ENCODE measurements at regions not wholly inside any gene's neighbourhood (a gene's known extent, or its start where the extent isn't known, plus 50 kb on each side); places are given as distances from the start of the nearest gene placed in this dataset.

DNA sequence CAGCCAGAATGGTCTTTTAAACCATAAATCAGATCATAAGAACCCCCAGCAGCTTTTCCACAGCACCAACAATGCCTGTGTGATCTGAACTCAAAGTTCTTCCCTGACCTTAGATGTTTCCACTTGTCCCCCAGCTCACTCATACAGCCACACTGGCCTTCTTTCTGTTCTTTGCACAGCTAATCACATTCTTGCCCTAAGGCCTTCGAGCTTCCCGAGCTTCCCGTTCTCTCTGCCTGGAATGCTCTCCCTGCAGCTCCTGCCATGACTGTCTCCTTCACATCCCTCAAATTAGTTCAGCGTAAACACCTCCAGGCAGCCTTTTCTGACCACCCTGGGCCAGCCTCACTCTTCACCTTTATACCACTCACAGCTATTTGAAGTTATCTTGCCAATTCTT lies 166.8 kb upstream of the NFE2L3 start:
- no TSS peak for BruUV-seq (replicated peaks)
- RAD21 ChIA-PET (ENCODE audit: low non-redundant PET in 1 of 2, low total read pairs in 2 of 2, uncharacterized antibody in 2 of 2, unreplicated experiment in 2 of 2) = no interaction called here
- TF ChIP-seq, protein P1, sequence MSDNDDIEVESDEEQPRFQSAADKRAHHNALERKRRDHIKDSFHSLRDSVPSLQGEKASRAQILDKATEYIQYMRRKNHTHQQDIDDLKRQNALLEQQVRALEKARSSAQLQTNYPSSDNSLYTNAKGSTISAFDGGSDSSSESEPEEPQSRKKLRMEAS (IDR thresholded peaks at IDR 0.05) = no peak
- TF ChIP-seq CEBPB (IDR thresholded peaks at IDR 0.05; ENCODE audit: low read depth) = no peak
- no peak for TF ChIP-seq TCF7L2 (IDR thresholded peaks at IDR 0.05; ENCODE audit: borderline replicate concordance, extremely low read depth, insufficient read depth, insufficient read length)
- TF ChIP-seq, protein P2, sequence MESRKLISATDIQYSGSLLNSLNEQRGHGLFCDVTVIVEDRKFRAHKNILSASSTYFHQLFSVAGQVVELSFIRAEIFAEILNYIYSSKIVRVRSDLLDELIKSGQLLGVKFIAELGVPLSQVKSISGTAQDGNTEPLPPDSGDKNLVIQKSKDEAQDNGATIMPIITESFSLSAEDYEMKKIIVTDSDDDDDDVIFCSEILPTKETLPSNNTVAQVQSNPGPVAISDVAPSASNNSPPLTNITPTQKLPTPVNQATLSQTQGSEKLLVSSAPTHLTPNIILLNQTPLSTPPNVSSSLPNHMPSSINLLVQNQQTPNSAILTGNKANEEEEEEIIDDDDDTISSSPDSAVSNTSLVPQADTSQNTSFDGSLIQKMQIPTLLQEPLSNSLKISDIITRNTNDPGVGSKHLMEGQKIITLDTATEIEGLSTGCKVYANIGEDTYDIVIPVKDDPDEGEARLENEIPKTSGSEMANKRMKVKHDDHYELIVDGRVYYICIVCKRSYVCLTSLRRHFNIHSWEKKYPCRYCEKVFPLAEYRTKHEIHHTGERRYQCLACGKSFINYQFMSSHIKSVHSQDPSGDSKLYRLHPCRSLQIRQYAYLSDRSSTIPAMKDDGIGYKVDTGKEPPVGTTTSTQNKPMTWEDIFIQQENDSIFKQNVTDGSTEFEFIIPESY (IDR thresholded peaks at IDR 0.05; ENCODE audit: extremely low read depth, insufficient replicate concordance, low read length) = no peak
- TF ChIP-seq POLR2AphosphoS5 (IDR thresholded peaks at IDR 0.05; ENCODE audit: low read depth, low read length) = no peak
- no peak for TF ChIP-seq YY1 (IDR thresholded peaks at IDR 0.05; ENCODE audit: extremely low read depth, insufficient replicate concordance, low read depth, low read length)
- TF ChIP-seq EZH2phosphoT487 (IDR thresholded peaks at IDR 0.05; ENCODE audit: borderline replicate concordance) = no peak
- no peak for TF ChIP-seq ZNF274 (IDR thresholded peaks at IDR 0.05; ENCODE audit: low read depth, low read length)
- TF ChIP-seq, protein P3, sequence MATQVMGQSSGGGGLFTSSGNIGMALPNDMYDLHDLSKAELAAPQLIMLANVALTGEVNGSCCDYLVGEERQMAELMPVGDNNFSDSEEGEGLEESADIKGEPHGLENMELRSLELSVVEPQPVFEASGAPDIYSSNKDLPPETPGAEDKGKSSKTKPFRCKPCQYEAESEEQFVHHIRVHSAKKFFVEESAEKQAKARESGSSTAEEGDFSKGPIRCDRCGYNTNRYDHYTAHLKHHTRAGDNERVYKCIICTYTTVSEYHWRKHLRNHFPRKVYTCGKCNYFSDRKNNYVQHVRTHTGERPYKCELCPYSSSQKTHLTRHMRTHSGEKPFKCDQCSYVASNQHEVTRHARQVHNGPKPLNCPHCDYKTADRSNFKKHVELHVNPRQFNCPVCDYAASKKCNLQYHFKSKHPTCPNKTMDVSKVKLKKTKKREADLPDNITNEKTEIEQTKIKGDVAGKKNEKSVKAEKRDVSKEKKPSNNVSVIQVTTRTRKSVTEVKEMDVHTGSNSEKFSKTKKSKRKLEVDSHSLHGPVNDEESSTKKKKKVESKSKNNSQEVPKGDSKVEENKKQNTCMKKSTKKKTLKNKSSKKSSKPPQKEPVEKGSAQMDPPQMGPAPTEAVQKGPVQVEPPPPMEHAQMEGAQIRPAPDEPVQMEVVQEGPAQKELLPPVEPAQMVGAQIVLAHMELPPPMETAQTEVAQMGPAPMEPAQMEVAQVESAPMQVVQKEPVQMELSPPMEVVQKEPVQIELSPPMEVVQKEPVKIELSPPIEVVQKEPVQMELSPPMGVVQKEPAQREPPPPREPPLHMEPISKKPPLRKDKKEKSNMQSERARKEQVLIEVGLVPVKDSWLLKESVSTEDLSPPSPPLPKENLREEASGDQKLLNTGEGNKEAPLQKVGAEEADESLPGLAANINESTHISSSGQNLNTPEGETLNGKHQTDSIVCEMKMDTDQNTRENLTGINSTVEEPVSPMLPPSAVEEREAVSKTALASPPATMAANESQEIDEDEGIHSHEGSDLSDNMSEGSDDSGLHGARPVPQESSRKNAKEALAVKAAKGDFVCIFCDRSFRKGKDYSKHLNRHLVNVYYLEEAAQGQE (IDR thresholded peaks at IDR 0.05; ENCODE audit: low read depth) = no peak
- TF ChIP-seq SIN3A (IDR thresholded peaks at IDR 0.05; ENCODE audit: low read depth) = no peak
- TF ChIP-seq, protein P4, sequence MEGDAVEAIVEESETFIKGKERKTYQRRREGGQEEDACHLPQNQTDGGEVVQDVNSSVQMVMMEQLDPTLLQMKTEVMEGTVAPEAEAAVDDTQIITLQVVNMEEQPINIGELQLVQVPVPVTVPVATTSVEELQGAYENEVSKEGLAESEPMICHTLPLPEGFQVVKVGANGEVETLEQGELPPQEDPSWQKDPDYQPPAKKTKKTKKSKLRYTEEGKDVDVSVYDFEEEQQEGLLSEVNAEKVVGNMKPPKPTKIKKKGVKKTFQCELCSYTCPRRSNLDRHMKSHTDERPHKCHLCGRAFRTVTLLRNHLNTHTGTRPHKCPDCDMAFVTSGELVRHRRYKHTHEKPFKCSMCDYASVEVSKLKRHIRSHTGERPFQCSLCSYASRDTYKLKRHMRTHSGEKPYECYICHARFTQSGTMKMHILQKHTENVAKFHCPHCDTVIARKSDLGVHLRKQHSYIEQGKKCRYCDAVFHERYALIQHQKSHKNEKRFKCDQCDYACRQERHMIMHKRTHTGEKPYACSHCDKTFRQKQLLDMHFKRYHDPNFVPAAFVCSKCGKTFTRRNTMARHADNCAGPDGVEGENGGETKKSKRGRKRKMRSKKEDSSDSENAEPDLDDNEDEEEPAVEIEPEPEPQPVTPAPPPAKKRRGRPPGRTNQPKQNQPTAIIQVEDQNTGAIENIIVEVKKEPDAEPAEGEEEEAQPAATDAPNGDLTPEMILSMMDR (IDR thresholded peaks at IDR 0.05 in 2 of 3, conservative IDR thresholded peaks at IDR 0.05 in 1 of 3; ENCODE audit: borderline replicate concordance in 1 of 3, insufficient read depth in 1 of 3, low read depth in 2 of 3, low read length in 2 of 3) = no peak
- TF ChIP-seq ELF1 (IDR thresholded peaks at IDR 0.05; ENCODE audit: borderline replicate concordance, low read depth) = no peak
- TF ChIP-seq ZFX (IDR thresholded peaks at IDR 0.05) = no peak
- H3K9me2 ChIP-seq (ENCODE audit: insufficient read depth) = no peaks in the 10 kb centered on the region
- intact Hi-C loops (cut with micrococcal nuclease) = no loop called here
- DNase-seq (ENCODE audit: low read depth, low spot score) = no peak
- no peaks in the 10 kb centered on the region for H3K9me3 ChIP-seq (ENCODE audit: control insufficient read depth in 1 of 2, insufficient read depth in 1 of 2, low read depth in 1 of 2, low read length in 2 of 2)
- POLR2A ChIA-PET = no interaction called here
- H3K4me2 ChIP-seq (ENCODE audit: low read length) = no peak overlapping the region
- CTCF ChIA-PET = no interaction called here
- H3K9ac ChIP-seq (ENCODE audit: low read length) = no peak overlapping the region
- no peaks in the 10 kb centered on the region for H3K4me1 ChIP-seq (ENCODE audit: control insufficient read depth in 1 of 2, insufficient read depth in 2 of 2, low read length in 2 of 2)
- H3K27ac ChIP-seq (ENCODE audit: low read depth, low read length) = no peak overlapping the region
- no peak overlapping the region for H3K4me3 ChIP-seq (replicated peaks in 1 of 2; ENCODE audit: low read depth in 1 of 2, low read length in 2 of 2)
- no peaks in the 10 kb centered on the region for H4K20me1 ChIP-seq (ENCODE audit: insufficient read depth)
- no peak overlapping the region for H2AFZ ChIP-seq (ENCODE audit: low read depth, low read length, poor library complexity, severe bottlenecking)
- H3K27me3 ChIP-seq (ENCODE audit: insufficient read depth, low read length) = no peaks in the 10 kb centered on the region
- H3K36me3 ChIP-seq (ENCODE audit: control insufficient read depth in 1 of 2, insufficient read depth in 2 of 2, low read length in 2 of 2) = no peaks in the 10 kb centered on the region
- H3K79me2 ChIP-seq (ENCODE audit: insufficient read depth, low read length) = no peaks in the 10 kb centered on the region
- no peak for ATAC-seq

Measured in HCT116 (cell line).